GM12878 (cell line): ENCODE measurements at regions not wholly inside any gene's neighbourhood (a gene's known extent, or its start where the extent isn't known, plus 50 kb on each side); places are given as distances from the start of the nearest gene placed in this dataset.

Experiments used
- BRCA1 ChIP-seq: IDR thresholded peaks from 2 replicates; pipeline ENCODE4 v1.6.1; 2011; ENCODE audit warnings: low read depth, low read length, improper control_type of control experiment
- CTCF ChIP-seq, 3 experiments: IDR thresholded peaks in 2 of 3; conservative IDR thresholded peaks in 1 of 3; 2 replicates each; pipeline ENCODE4 v1.5.1; 2011; ENCODE audit warnings: low read depth in 3 of 3, low read length in 3 of 3, mild to moderate bottlenecking in 3 of 3, control low read depth in 2 of 3, moderate library complexity in 2 of 3, inconsistent platforms in 1 of 3, mixed read lengths in 1 of 3; ENCODE audit not compliant: control insufficient read depth in 2 of 3, insufficient read depth in 1 of 3; ENCODE audit errors: extremely low read depth in 1 of 3
- EGR1 ChIP-seq, 2 experiments: IDR thresholded peaks; 1 replicate in 1 of 2; 2 replicates in 1 of 2; pipeline ENCODE4 v1.6.1; 2011 to 2012; ENCODE audit warnings: low read depth in 2 of 2, low read length in 2 of 2, borderline replicate concordance in 1 of 2, mild to moderate bottlenecking in 1 of 2, moderate library complexity in 1 of 2
- EZH2 ChIP-seq: IDR thresholded peaks from 2 replicates; pipeline ENCODE4 v1.6.1; 2012; ENCODE audit warnings: low read depth, mild to moderate bottlenecking, control low read depth, inconsistent platforms, low read length, borderline replicate concordance; ENCODE audit not compliant: control insufficient read depth
- NFIC ChIP-seq: IDR thresholded peaks from 2 replicates; pipeline ENCODE4 v1.6.1; 2012; ENCODE audit warnings: low read depth, mild to moderate bottlenecking, inconsistent platforms, low read length, moderate library complexity
- NR2C1 ChIP-seq: fragments of 450-650 bp; IDR thresholded peaks from 2 replicates; pipeline ENCODE4 v1.6.1; 2017; ENCODE audit warnings: antibody characterized with exemption, mild to moderate bottlenecking, moderate library complexity
- TAF1 ChIP-seq: IDR thresholded peaks from 2 replicates; pipeline ENCODE4 v1.6.1; 2011; ENCODE audit warnings: mild to moderate bottlenecking, low read depth, low read length, borderline replicate concordance

- TF ChIP-seq BRCA1 (no peak), CTCF (IDR thresholded peaks at IDR 0.05 in 2 of 3, conservative IDR thresholded peaks at IDR 0.05 in 1 of 3; ENCODE audit: control insufficient read depth in 2 of 3, extremely low read depth in 1 of 3, insufficient read depth in 1 of 3, low read depth in 3 of 3, low read length in 3 of 3) (no peak), NR2C1 (no peak), EZH2 (no peak), TAF1 (no peak), NFIC (no peak), EGR1 (IDR thresholded peaks at IDR 0.05; ENCODE audit: borderline replicate concordance in 1 of 2, low read depth in 2 of 2, low read length in 2 of 2) (no peak)
These were observed 281.7 kb downstream of the OSTF1 start for GRCh38 chr9:75369989-75370388.
